ENCODE measurements at regions not wholly inside any gene's neighbourhood (a gene's known extent, or its start where the extent isn't known, plus 50 kb on each side); places are given as distances from the start of the nearest gene placed in this dataset.

DNA sequence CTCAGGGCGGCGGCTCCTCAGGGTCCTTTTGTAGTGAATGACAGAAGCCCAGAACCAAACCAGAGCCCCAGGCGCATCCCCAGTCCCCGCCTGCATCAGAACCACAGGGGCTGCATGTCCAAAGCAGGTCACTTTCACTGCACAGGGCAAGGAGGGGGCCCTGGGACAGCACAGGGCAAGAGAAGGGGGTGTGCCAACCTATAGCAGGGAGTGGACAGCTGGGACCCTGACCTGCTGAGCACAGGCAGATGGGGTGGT is 501.4 kb downstream of the PREX1 start:
- ATAC-seq: no peak
- TF ChIP-seq, protein P1, sequence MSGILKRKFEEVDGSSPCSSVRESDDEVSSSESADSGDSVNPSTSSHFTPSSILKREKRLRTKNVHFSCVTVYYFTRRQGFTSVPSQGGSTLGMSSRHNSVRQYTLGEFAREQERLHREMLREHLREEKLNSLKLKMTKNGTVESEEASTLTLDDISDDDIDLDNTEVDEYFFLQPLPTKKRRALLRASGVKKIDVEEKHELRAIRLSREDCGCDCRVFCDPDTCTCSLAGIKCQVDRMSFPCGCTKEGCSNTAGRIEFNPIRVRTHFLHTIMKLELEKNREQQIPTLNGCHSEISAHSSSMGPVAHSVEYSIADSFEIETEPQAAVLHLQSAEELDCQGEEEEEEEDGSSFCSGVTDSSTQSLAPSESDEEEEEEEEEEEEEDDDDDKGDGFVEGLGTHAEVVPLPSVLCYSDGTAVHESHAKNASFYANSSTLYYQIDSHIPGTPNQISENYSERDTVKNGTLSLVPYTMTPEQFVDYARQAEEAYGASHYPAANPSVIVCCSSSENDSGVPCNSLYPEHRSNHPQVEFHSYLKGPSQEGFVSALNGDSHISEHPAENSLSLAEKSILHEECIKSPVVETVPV (CRISPR knock-in tag; IDR thresholded peaks at IDR 0.05): no peak
- TF ChIP-seq ZNF70 (CRISPR knock-in tag; IDR thresholded peaks at IDR 0.05) (no peak), ZFP30 (CRISPR knock-in tag; IDR thresholded peaks at IDR 0.05) (no peak), ARNTL (CRISPR knock-in tag; IDR thresholded peaks at IDR 0.05; ENCODE audit: borderline replicate concordance, low read depth) (no peak), ISL1 (CRISPR knock-in tag; IDR thresholded peaks at IDR 0.05) (no peak), OSR1 (CRISPR knock-in tag; IDR thresholded peaks at IDR 0.05) (no peak), ZFP3 (CRISPR knock-in tag; IDR thresholded peaks at IDR 0.05) (no peak), SNAI2 (CRISPR knock-in tag; IDR thresholded peaks at IDR 0.05) (no peak), PPARA (CRISPR knock-in tag; IDR thresholded peaks at IDR 0.05; ENCODE audit: borderline replicate concordance) (no peak)
- TF ChIP-seq, protein P2, sequence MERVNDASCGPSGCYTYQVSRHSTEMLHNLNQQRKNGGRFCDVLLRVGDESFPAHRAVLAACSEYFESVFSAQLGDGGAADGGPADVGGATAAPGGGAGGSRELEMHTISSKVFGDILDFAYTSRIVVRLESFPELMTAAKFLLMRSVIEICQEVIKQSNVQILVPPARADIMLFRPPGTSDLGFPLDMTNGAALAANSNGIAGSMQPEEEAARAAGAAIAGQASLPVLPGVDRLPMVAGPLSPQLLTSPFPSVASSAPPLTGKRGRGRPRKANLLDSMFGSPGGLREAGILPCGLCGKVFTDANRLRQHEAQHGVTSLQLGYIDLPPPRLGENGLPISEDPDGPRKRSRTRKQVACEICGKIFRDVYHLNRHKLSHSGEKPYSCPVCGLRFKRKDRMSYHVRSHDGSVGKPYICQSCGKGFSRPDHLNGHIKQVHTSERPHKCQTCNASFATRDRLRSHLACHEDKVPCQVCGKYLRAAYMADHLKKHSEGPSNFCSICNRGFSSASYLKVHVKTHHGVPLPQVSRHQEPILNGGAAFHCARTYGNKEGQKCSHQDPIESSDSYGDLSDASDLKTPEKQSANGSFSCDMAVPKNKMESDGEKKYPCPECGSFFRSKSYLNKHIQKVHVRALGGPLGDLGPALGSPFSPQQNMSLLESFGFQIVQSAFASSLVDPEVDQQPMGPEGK (CRISPR knock-in tag; IDR thresholded peaks at IDR 0.05; ENCODE audit: borderline replicate concordance): no peak
- TF ChIP-seq, protein P3, sequence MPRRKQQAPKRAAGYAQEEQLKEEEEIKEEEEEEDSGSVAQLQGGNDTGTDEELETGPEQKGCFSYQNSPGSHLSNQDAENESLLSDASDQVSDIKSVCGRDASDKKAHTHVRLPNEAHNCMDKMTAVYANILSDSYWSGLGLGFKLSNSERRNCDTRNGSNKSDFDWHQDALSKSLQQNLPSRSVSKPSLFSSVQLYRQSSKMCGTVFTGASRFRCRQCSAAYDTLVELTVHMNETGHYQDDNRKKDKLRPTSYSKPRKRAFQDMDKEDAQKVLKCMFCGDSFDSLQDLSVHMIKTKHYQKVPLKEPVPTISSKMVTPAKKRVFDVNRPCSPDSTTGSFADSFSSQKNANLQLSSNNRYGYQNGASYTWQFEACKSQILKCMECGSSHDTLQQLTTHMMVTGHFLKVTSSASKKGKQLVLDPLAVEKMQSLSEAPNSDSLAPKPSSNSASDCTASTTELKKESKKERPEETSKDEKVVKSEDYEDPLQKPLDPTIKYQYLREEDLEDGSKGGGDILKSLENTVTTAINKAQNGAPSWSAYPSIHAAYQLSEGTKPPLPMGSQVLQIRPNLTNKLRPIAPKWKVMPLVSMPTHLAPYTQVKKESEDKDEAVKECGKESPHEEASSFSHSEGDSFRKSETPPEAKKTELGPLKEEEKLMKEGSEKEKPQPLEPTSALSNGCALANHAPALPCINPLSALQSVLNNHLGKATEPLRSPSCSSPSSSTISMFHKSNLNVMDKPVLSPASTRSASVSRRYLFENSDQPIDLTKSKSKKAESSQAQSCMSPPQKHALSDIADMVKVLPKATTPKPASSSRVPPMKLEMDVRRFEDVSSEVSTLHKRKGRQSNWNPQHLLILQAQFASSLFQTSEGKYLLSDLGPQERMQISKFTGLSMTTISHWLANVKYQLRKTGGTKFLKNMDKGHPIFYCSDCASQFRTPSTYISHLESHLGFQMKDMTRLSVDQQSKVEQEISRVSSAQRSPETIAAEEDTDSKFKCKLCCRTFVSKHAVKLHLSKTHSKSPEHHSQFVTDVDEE (CRISPR knock-in tag; IDR thresholded peaks at IDR 0.05): no peak
- TF ChIP-seq, protein P4, sequence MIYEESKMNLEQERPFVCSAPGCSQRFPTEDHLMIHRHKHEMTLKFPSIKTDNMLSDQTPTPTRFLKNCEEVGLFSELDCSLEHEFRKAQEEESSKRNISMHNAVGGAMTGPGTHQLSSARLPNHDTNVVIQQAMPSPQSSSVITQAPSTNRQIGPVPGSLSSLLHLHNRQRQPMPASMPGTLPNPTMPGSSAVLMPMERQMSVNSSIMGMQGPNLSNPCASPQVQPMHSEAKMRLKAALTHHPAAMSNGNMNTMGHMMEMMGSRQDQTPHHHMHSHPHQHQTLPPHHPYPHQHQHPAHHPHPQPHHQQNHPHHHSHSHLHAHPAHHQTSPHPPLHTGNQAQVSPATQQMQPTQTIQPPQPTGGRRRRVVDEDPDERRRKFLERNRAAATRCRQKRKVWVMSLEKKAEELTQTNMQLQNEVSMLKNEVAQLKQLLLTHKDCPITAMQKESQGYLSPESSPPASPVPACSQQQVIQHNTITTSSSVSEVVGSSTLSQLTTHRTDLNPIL (CRISPR knock-in tag; IDR thresholded peaks at IDR 0.05; ENCODE audit: low read depth): no peak
- TF ChIP-seq, protein P5, sequence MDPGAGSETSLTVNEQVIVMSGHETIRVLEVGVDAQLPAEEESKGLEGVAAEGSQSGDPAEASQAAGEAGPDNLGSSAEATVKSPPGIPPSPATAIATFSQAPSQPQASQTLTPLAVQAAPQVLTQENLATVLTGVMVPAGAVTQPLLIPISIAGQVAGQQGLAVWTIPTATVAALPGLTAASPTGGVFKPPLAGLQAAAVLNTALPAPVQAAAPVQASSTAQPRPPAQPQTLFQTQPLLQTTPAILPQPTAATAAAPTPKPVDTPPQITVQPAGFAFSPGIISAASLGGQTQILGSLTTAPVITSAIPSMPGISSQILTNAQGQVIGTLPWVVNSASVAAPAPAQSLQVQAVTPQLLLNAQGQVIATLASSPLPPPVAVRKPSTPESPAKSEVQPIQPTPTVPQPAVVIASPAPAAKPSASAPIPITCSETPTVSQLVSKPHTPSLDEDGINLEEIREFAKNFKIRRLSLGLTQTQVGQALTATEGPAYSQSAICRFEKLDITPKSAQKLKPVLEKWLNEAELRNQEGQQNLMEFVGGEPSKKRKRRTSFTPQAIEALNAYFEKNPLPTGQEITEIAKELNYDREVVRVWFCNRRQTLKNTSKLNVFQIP (CRISPR knock-in tag; IDR thresholded peaks at IDR 0.05; ENCODE audit: borderline replicate concordance, low read depth): no peak

DNA sequence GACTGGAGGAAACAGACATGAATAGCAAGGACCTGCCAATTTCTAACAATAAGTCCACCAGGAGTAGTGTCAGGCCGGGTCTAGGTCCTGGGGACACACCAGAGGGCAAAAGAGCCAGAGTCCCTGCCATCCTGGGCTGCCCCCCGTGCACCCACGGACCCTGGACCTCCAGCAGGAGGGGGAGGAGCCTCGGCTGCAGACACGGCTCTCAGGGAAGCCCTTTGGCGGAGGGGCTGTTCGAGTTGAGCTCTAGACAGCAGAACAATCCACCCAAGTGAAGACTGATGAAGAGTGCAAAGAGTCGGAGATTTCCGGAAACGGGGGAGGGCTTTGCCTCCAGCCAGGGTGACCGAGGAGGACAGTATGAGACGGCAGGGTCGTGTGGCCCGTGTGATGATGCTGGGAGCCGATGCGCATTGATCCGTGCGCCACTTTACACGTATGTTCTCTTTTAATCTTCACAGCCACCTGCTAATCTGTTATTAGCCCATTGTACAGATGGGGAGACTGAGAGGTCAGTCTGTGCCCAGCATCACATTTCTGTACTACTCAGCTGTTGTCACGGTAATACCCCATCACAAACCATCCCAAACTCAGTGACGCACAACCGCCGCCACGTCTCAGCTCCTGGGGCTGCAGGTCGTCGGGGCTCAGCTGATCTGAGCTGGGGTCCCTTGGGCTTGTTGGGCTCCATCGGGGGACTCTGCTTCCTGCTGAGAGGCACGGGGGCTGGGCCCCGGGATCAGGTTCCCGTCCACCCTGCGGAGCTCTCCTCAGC is 502.0 kb downstream of the PREX1 start:
- ATAC-seq: no peak
- TF ChIP-seq SNAI2 (CRISPR knock-in tag; IDR thresholded peaks at IDR 0.05) (no peak), ZC3H10 (CRISPR knock-in tag; IDR thresholded peaks at IDR 0.05) (no peak), RARB (CRISPR knock-in tag; IDR thresholded peaks at IDR 0.05) (no peak), ZFP30 (CRISPR knock-in tag; IDR thresholded peaks at IDR 0.05) (no peak), ISL1 (CRISPR knock-in tag; IDR thresholded peaks at IDR 0.05) (no peak), ZFP3 (CRISPR knock-in tag; IDR thresholded peaks at IDR 0.05) (no peak), TCF4 (CRISPR knock-in tag; IDR thresholded peaks at IDR 0.05; ENCODE audit: borderline replicate concordance) (no peak), ZNF565 (CRISPR knock-in tag; conservative IDR thresholded peaks at IDR 0.05; ENCODE audit: low read depth) (no peak), TOX (CRISPR knock-in tag; IDR thresholded peaks at IDR 0.05; ENCODE audit: borderline replicate concordance) (no peak), PPARA (CRISPR knock-in tag; IDR thresholded peaks at IDR 0.05; ENCODE audit: borderline replicate concordance) (no peak), ESRRG (CRISPR knock-in tag; IDR thresholded peaks at IDR 0.05) (no peak), ARNTL (CRISPR knock-in tag; IDR thresholded peaks at IDR 0.05; ENCODE audit: borderline replicate concordance, low read depth) (no peak), ZNF8 (CRISPR knock-in tag; IDR thresholded peaks at IDR 0.05) (no peak), BACH2 (CRISPR knock-in tag; IDR thresholded peaks at IDR 0.05; ENCODE audit: borderline replicate concordance) (no peak)
- TF ChIP-seq, protein P4 (CRISPR knock-in tag; IDR thresholded peaks at IDR 0.05; ENCODE audit: low read depth): no peak
- TF ChIP-seq, protein P5 (CRISPR knock-in tag; IDR thresholded peaks at IDR 0.05; ENCODE audit: borderline replicate concordance, low read depth): no peak
- TF ChIP-seq, protein P1 (CRISPR knock-in tag; IDR thresholded peaks at IDR 0.05): no peak
- TF ChIP-seq, protein P3 (CRISPR knock-in tag; IDR thresholded peaks at IDR 0.05): no peak

Measured in SK-N-SH treated with all-trans-retinoic acid at 6 μM for 48 hours (cell line).